NCI-H226 (cell line): ENCODE measurements at regions not wholly inside any gene's neighbourhood (a gene's known extent, or its start where the extent isn't known, plus 50 kb on each side); places are given as distances from the start of the nearest gene placed in this dataset.

ENCODE experiments used
- DNase-seq: peaks from one replicate; pipeline ENCODE4 v3.0.0-alpha.2; 2015

DNA sequence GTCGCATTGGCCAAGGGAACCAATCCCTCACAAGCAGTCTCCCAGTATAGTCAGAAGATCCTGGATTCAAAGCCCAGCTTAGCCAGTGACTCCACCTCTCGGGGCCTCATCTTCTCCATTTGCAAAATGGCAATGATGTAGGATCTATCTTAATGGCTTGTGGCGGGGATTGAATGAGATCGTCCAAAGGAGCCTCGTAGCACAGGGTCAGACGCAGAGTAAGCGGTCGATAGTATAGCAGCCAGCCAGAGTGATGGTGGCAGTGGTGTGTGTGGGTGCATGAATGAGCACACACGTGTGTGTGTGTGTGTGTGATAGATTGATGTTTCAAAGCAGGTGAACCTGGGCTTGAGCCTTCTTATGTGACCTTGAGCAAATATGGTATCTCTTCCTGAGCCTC lies 79.8 kb upstream of the WNT4 start:
- DNase-seq: no peak

DNA sequence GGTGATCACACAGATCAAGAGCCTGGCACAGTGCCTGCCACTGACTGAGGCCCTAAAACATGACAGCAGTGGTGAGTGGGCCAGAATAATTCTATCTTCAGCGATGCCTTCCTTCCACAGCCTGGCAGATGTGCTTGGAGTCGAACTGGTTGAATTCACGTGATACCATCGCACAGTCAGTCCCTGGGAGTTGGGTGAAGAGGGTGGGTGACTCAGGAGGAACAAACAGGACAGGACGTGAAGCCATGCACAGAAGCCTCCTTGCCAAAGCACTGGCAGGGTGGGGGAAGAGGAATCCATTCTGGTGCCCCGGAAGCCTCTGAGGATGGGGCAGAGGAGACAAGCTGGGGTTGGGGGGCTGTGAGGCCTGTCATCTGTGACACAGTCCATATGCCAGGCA lies 80.3 kb upstream of the WNT4 start:
- DNase-seq: no peak

DNA sequence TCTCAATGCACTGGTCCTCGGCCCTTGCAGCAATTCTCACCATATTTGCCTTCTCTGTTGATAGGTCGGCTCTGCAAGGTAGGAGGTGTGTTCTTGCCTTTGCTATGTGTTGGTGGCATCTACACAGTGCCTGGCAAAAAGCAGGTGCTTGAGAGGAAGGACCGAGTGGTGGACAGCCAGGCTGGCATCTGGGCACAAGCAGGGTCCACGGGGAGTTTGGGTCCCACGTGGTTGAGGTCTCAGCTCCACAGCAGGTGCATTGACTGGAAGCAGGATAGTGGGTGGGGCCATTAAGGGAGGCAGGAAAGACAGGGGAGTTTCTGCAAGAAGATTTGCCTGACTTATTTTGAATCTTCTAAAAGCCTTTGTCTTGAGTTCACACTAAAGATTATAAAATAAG lies 81.2 kb upstream of the WNT4 start:
- DNase-seq: no peak

DNA sequence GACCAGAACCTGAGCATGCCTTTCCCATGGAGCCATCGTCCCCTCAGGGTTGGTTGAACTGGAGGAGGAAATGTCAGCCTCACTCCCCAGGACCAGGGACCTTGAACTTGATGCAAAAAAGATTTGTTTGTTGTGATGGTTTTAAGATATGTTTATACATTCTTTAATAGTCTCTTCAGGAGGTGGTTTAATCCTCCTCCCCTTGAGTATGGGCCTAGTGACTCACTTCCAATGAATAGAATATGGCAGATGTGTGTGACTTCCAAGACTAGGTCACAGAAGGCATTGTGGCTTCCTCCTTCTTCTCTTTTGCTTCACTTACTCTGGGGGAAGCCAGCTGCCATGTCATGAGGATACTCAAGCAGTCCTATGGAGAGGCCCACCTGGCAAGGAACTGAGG lies 81.7 kb upstream of the WNT4 start:
- DNase-seq: no peak

DNA sequence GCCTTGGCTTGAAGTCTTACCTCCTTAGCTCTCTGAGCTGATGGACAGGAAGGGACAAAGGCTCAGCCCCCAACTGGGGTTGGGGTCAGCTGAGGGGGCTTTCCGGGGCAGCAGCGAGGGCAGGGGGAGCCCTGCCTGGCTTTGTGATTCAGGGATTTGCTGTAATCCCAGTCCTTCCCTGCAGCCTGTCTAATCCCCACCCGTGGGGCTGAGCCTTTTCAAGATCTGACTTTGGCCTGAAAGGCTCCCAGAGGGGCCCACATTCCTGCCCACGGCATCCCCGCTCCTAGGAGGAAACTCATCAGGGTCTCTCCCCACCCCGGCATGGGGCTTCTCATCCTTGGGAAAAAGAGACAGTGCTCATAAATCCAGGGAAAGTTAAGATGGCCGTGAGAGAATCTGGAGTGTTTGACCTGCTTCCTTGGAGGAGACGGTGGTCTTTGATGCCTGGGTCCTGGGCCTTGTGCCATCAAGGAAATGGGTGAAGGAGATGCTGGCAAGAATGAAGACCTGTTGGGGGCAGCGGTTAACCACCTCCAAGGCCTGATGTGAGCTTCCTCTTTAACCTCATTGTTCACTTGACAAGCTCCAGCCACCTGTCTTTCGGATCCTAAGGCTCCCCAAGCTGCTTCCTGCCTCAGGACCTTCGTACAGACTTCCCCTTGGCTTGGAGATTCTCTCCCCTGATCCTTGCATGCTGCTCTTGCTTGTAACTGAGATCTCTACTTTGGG lies 83.1 kb upstream of the WNT4 start:
- no peak for DNase-seq

DNA sequence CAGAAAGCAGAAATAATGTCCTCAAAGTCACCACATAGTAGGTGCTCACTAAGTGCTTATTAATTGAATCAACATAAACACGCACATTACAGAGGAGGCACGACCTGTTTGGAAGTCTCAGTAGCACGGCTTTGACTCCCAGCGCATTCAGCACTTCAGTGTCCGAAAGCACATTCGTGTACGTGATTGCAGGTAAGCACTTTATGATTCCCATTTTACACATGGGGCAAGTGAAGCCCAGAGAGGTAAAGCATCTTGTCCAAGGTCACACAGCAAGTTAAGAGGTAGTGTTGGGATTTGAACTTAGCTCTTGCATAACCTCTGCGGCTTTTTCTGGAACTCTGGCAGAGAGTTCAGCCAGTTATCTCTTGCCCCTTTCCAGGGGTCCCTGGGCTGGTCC lies 85.2 kb upstream of the WNT4 start:
- no peak for DNase-seq

DNA sequence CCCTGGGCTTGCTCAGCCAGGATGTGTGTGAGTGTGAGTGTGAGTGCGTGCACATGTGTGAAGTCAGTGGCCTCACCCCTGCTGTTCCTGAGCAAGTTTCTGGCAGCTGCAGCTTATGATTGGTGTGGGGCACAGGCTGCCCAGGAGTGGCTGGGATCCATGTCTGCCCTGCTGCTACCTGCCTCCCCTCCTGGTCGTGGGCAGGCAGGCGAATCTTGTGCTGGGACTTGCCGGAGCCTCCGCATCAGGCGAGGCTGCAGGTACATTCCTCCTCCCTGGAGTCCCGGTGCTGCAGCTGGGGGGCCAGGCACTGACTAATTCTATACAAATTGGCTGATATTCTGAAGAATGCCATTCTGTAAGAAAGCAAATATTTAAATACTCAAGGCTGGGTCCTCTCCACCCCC lies 85.6 kb upstream of the WNT4 start:
- DNase-seq: peak; percentile 30

DNA sequence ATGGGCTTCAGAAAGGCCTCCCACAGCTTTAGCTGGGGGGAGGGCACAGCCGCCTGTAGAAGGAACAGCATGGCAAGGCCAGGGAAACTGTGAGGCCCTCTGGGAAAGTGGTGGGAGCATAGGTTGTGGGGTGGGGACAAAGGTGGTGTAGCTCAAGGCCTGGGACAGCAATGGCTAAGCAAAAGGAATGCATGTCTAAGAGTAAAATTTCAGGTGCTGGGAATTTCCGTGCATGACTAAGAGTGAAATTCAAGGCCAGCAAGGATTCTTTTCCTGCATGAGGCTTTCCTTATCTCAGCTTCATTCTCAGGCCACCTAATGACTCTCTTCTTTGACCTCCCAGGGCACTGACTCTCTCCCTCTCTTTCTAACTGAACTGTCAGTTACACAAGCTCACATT lies 86.5 kb upstream of the WNT4 start:
- DNase-seq: peak; percentile 88

DNA sequence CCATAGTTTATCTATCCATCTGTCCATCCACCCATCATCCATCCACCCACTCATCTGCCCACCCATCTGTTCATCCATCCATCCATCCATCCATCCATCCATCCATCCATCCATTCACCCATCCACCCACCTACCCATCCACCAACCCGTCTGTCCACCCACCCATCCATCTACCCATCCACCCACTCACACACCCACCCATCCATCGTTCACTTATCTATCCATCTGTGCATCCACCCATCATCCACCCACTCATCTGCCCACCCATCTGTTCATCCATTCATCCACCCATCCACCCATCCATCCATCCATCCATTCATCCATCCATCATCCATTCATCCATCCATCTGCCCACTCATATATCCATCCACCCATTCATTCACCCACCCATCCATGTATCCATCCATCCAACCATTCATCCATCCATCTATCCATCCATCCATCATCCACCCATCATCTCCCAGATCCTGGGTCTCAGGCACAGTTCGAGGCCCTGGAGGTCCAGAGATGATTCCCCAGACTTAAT lies 88.2 kb upstream of the WNT4 start:
- DNase-seq: no peak

DNA sequence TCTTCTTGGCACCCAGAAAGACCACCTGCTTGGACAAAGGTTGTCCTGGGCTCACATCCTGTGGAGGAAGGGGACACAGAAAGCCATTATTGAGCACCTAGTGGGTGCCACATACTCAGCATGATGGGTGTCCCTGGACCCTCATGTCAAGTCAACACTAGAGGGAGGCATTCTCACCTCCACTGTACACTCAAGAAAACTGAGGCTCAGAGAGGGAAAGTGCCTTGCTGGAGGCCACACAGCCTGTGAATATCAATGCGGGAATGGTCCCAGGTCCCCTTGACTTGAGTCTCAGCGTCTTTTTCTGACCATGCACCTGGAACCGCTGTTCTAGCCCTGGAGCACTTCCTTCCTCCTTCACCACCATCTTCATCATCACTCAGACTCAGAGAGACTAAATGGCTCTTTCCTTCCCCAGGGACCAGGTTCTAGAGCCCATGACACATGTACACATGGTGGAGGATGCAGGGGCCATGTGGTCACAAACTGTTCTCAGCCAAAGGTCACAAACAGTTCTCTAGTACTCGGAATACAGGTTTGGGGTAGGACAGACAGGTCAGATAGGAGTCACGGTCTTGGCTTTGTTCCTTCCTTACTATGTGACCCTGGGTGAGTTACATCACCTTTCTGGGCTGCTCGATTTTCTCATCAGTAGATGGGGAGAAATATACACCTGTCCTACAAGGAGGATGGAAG lies 89.2 kb upstream of the WNT4 start:
- DNase-seq: no peak

DNA sequence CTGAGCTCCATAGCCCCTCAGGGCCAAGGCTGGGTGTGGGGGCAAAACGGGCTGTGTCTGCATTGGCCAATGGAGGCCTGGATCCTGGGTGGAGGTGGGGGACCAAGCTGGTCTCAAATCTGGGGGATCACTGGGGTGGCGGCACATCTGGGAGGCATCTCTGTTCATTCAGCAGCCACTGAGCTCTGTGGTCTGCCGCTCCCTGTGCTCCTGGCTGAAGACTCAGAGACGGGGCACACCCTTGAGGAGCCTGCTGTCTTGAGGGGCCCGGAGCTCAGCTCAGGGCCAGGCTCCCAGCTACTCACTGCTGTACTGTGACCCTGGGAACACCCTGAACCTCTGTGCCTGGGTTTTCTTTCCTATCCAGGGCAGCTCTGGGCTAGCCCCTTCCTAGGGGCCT lies 90.3 kb upstream of the WNT4 start:
- DNase-seq: no peak

DNA sequence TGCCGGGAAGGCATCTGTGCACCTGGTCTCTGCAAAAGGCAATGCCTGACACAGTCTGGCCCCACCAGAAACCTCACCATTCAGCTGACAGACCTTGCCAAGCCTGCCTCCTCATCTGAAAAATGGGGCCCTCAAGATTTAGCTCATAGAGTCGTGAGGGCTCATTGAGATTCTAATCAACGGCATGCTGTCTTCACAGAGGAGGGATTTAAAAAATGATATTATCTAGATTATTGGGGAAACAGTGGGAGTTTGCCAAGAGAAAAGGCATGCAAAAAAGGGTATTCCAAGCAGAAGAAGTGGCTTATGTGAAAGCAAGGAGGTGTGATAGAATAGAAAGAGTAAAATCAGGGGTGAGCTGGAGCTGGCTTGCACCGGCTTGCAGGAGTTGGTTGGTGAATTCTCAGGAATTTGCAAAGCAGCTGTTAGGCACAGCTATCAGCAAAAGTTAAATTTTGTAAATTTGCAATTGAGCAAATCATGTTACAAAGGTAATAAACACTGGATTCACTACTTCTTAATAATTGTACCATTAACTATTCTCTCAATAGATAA lies 91.7 kb upstream of the WNT4 start:
- DNase-seq: no peak

DNA sequence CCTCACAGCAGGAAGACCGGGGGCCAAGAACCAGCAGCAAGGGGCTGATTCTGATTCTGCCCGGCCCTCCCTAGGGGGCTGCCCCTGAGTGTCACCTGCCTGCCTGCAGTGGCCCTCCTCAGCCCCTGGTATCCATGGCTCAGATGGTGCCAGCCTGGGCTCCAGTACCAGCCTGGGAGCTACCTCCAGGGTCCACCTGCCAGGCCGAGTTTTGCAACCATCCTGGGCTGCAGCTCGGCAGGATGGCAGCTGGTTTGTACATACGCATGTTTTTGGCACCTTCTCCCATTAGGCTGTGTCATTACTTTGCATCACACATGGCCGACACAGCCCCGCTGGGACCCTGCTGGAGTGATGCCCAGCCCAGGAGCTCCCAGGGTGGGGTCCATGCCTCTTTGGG lies 93.3 kb upstream of the WNT4 start:
- no peak for DNase-seq

DNA sequence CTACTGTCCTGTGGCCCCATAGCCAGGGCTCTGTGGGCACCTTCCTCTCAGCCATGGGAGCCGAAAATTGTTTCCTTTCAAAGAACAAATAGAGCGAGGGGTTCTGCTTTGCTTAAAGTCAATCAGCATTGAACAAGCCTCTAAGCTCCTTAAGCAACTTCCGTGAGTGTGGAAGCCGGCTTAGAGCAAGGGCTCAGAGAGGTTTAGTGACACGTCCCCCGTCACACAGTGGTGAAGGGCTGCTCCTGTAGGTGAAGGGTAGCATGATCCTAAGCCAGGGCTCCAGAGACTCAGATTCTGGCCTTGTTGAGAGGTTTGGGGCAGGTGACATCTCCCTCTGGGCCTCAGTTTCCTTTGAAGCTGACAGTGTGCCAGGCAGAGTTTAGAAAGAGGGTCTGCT lies 94.0 kb upstream of the WNT4 start:
- DNase-seq: no peak

DNA sequence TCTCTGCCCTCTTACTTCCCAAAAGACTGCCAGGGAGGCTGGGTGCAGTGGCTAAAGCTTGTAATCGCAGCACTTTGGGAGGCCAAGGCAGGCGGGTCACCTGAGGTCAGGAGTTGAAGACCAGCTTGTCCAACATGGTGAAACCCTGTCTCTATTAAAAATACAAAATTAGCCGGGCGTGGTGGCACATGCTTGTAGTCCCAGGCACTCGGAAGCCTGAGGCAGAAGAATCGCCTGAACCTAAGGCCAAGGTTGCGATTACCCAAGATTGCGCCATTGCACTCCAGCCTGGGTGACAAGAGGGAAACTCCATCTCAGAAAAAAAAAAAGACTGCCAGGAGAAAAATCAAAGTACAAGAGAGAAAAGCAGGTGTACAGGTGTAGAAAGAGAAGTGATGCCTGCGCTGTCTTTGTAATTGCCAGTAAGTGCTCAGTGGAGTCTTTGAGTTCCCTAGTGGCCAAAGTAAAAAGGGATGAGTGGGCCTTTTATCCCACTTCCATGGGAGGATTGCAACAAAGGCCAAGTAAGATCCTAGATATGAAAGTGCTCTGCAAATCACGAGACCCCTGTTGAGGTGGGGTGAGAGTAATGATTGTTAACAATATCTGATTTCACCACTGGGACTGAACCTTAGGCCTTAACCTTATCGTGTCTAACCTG lies 94.7 kb upstream of the WNT4 start:
- DNase-seq: no peak

DNA sequence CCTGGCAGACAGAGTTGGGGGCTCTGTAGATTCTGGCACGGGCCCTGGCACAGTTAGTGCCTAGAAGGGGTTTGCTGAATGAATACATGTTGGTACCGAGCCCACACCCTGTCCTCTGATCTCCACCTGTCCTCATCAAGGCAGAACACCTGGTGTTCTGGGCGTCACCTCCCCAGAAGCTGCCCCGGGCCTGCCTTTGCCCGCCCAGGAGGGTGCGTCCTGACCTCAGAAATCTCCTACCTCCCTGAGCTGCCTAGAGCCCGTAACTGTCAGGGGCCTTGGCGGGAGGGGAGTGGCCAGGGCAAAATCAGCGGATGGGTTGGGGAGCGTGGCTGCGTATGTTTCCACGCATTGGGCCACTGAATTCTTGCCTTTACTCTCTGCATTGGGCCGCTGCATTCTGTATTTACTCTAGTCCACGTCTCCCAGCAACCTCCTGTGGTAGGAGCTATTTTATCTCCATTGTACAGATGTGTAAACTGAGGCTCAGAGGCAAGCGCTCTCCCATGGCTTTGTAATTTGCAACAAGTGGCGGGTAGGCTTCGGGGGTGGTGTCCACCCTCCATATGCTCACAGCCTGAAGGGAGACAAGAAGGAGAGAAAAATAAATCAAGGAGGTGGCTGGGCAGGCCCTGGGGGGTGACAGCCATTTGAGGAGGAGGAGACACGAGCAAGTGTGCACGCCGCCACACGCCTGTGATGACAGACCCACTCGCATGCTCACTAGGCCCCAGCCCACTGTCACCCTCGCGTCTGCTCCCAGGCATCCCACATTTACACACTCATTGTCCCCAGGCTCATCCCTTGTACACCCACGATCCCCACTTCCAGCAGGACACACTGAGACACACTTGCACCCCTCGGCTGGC lies 95.7 kb upstream of the WNT4 start:
- no peak for DNase-seq

DNA sequence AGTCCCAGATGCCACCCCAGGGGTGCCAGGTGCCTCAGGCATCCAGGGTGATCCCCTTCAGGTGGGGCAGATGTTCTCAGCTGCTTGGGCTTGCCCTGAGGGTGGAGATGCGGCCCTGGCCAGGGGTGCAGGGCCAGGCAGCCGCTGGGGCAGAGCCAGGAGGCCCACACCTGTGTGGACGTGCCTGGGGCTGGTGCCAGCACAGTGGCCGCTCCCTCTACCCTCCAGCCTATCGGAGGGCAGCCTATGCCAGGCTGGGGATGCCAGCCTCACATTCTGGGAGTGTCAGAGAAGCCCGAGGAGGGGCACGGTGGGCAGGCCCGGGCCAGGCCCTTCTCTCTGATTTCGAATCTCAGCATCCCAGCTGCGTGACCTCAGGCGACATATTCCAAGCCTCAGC lies 96.5 kb upstream of the WNT4 start:
- DNase-seq: no peak

DNA sequence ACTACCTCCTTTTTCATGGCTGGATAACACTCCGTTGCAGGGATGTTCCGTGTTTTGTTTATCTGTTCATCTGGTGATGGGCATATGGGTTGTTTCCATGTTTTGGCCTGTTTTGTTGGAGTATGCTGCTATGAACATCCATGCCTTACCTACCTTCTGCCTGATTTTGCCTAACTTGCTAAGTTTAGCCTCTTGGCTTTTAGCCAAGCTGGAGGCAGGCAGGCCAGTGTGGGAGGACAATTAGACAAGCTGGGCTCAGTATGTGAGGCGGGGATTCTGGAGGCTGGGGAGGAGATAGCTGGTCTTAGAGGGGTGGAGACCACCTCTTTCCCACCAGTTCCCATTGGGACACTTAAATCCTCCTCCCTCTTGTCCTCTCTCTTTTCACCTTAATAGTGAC lies 98.4 kb upstream of the WNT4 start:
- peak; percentile 20 for DNase-seq

DNA sequence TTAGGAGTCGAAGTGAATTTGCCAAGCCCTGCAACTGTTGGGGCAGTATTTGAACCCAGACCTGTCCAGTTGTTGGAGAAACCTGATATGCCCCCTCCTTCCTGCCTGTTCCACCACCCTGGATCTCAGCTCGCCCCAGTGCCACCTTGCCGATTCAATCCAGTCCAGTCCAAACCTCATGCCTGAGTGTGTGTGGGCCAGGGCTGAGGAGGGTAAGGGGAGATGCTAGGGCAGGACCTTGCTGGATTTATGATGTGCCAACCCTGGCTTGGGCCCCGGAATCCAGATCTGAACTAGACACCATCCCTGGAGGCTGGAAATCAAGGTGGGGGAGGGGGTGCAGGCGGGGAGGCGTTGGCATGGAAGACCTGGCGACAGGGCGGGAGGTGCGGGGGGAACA lies 98.9 kb upstream of the WNT4 start:
- DNase-seq: no peak

DNA sequence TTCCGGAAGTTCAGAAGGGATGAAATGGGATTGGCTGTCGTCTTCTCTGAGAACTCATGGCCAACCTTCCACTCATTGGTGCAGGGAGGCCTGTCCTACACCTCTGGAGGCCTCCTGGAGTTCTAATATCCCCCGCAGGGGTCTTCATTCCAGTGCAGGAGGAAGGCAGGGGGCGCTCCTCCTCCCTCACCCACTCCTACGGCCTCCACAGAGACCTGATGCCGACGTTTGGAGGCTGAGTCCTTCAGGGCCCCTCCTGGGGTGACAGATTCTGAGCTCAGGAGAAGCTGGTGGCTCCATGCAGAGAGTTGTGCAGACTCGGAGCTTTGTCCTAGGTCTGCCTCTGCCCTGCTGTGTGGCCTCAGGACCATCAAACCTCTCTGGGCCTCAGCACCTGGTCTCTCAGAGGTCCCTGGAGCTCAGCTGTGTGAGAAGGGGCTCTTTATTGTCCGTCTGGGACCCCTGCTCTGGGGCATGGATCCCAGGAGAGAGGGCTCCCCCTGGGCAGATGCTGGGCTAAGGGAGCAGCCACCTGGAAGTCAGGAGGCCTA lies 102.3 kb upstream of the WNT4 start:
- no peak for DNase-seq

DNA sequence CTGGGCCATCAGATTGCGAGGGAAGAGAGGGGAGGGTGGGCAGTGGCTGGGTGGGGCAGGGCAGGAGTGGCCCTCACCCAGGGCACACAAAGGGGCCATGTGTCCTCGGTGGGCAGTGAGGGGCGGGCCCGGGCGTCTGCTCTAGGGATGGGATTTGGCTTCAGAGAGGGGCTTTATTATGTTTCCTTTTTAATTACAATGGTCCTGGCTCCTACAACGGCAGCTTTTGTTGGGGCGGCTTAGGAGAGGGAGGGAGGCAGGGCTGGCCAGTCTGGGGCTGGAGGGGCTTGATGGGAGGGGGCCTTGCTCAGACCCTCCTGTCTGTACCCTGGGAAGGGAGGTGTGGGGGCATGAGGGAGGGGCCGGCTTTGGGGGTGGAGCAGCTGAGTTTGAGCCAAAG lies 102.8 kb upstream of the WNT4 start:
- no peak for DNase-seq

DNA sequence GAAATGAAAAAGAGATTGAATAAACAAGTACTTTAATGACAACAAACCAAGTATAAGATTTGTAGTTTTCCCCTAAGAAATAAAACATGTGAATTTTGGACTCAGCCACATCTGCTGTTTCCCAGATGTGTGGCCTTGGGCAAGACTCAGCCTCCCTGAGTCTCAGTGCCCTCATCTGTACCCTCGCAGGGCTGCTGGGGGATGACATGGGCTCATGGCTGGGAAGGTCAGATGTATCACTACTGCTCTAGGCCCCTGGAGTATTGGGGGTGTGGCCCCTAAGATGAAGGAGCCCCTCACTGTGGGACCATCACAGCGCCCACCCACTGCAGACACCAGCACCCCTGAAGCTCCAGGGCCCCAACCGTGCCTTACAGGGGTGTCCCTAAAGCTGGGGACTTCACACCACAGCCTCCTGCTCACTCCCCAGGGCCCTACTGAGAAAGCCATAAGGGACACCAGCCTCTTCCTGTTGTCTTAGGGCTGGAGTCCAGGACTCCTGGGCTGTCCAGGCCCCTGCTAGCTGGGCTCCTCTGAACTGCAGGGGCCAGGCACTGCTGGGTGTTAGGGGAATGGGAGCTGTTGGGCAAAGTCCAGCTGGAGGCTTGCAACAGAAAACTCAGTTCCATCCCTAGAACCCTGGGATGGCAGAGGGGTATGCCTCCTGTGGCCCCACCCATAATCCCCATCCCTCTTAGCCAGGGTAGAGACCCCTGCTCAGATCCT lies 104.0 kb upstream of the WNT4 start:
- no peak for DNase-seq
